HG02840 (cell line): ENCODE measurements at regions not wholly inside any gene's neighbourhood (a gene's known extent, or its start where the extent isn't known, plus 50 kb on each side); places are given as distances from the start of the nearest gene placed in this dataset.
"Not testable (repeated sequence)": the region's sequence is repeated elsewhere in the genome, so short reads cannot be mapped to it uniquely, and the experiment has no call there.

Experiments used
- ATAC-seq: cut with Tn5 transposase; IDR thresholded peaks from one replicate; pipeline ENCODE4 v1.9.1; 2021; ENCODE audit warnings: mild to moderate bottlenecking, moderate library complexity, moderate number of reproducible peaks; ENCODE audit not compliant: unreplicated experiment, low FRiP score

DNA sequence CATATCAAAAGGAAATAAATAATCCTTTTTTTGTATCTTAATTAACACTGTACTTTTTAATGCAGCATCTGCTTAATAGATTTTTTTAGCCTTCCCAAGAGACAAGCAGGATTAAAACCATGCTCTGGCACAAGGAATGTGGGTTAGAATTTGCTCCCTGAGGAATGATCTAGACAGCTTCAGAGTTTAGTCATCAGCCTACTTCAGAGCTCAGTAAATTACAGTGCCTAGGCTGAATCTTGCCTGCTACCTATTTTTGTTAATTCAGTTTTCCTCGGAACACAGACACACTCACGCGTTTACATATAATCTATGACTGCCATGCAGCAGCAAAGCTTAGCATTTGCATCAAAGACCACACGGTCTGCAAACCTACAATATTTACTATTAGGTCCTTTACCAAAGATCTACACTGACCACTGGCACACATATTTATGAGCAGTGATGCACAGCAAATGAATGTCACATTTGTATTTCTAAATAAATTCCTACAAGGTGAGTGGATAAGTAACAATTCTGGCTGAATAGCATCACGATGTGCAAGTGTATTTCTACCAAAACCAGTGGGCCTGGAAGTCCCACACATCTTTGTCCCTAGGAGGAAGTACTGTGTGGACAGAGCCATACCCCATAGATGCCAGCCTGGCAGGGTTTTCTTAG, 309.8 kb upstream of the TMEM132C start:
- no peak for ATAC-seq

DNA sequence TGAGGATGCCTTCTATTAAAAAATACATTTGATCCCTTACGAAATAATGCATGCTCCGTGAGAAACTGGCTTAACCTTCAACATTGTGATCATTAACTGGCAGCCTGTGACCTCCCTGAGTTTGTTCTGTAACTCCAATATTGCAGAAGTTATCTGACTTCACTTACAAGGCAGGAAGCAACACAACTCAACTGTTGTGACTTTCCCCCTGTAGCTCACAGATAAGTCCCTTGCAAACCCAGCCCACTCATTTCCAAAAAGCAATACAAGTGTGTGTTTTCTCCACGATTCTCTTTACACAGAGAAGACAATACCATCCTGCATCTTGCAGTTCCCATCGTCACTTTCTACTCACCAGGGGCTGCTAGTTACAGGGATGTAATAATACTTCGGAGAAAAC, 304.7 kb upstream of the TMEM132C start:
- no peak for ATAC-seq

DNA sequence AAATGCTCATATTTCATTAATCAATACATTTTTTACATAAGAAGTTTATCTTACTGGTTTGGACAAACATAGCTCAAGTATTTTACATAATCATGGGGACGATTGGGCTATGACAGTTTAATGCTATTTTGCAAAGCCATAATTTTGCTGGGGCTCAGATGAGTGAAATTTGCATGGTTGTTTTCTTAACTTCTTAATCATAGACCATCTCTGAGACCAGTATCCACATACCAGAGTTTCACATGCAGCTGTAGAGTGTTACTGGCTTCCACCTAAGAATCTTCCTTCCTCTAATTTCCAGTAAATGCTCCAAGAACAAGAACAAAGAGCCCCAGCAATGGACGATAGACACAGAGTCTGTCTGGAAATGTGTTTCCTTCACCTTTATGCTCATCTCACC, 303.0 kb upstream of the TMEM132C start:
- ATAC-seq, result no peak

DNA sequence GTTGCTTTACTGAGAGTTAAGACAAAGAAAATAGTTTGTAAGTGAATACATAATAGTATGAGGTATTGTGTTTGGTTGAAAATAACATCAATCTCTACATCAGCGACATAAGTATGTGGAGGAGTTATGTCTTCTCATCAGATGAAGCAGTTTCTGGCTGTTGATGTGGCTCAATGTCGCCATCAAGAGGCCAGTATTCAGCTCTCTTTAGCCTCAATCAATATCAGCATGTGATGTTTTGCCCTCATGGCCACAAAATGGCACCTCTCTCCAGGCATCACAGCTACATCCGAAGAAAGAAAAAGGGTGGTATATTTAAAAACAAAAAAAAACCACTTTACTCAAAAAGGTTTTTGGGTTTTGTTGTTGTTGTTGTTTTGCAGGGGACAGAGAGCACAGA, 302.3 kb upstream of the TMEM132C start:
- ATAC-seq, result no peak

DNA sequence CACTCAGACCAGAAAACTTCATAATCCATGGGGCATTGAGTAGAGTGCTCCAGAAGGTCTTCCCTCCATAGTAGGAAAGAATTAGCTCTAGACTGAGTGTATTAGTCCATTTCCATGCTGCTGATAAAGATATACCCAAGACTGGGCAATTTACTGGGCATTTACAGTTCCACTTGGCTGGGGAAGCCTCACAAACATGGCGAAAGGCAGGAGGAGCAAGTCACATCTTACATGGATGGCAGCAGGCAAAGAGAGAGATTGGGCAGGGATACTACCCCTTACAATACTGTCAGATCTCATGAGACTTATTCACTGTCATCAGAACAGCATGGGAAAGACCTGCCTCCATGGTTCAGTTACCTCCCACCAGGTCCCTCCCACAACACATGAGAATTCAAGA, 300.6 kb upstream of the TMEM132C start:
- no peak for ATAC-seq

DNA sequence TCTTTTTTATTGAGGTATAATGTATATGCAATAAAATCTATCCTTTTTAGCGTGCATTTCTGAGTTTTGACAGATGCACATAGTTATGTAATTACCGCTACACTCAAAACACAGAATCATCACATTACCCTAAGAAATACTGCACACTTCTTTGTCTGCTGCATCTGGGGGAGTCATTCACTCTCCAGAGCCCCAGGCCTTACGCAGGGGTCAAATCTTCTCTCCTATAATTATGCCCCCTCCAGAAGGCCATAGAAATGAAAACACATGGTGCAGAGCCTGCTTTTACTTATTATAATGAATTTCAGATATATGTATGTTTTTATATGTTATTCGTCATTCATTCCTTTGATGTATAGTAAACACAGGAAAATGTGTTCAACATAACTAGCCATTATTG, 296.5 kb upstream of the TMEM132C start:
- no peak for ATAC-seq

DNA sequence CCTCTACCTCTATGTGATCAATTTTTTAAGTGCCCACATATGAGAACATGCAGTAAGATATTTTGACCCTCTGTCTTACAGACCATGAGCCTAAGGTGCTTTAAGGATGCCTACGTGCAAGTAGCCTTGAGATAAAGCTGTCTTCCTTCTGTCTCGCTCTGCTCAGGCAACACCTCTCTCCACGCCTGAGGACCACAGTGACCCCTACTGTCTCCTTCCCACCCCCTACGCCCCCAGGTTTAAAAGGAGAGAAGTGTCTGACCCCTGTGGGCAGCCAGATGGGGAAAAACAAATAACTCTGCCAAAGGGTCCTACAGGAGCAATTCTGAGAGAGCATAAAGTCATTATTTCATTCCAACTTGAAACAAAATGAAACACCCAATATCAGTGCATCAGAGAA, 286.4 kb upstream of the TMEM132C start:
- ATAC-seq, result no peak

DNA sequence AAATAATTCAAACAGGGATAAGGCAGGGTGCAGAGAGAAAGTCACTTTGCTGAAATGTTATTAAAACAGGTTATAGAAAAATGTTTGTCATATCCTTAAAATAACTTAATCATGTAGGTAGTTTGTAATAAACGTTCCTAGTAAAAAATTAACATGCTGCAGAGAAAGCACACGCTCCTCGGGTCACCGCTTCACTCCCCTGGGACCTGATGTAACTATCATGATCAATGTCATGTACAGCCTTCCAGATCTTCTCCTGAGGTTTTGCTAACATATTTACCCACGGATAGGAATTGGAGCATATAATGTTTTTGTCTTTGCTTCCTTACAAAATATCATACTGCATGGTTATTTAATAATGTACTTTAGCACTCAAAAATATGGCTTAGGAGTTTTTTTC, 285.1 kb upstream of the TMEM132C start:
- ATAC-seq, result no peak

DNA sequence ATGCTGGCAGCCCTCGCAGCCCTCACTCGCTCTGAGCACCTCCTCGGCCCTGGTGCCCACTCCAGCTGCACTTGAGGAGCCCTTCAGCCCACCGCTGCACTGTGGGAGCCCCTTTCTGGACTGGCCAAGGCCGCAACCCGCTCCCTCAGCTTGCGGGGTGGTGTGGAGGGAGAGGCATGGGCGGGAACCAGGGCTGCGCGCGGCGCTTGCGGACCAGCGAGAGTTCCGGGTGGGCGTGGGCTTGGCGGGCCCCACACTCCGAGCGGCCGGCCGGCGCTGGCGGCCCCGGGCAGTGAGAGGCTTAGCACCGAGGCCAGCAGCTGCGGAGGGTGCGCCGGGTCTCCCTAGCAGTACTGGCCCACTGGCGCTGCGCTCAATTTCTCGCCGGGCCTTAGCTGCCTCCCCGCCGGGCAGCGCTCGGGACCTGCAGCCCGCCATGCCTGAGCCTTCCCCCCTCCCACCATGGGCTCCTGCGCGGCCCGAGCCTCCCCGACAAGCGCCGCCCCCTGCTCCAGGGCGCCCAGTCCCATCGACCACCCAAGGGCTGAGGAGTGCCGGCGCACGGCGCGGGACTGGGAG, 283.7 kb upstream of the TMEM132C start:
- not testable (repeated sequence) for ATAC-seq

DNA sequence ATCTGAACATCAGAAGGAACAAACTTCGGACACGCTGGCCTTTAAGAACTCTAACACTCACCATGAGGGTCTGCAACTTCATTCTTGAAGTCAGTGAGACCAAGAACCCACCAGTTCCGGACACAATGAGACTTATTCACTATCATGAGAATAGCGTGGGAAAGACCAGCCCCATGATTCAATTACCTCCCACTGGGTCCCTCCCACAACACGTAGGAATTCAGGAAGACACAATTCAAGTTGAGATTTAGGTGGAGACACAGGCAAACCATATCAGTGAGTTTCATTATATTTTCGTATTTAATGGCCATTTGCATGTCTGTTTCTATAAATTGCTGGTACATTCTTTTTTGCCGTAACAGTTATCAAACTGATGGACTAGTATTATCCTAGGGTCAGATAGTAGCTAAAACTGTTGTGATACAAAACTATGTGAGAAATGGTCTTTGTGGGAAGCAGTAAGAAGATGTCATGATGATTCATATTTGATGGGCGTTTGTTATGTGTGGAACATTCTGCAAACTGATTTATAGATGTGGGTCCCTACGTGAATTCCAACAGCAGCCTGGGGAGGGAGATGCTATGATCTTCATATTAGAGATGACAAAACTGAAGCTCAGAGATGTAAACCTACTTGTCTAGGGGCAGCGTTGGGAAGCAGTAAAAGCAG, 282.4 kb upstream of the TMEM132C start:
- ATAC-seq, result no peak

DNA sequence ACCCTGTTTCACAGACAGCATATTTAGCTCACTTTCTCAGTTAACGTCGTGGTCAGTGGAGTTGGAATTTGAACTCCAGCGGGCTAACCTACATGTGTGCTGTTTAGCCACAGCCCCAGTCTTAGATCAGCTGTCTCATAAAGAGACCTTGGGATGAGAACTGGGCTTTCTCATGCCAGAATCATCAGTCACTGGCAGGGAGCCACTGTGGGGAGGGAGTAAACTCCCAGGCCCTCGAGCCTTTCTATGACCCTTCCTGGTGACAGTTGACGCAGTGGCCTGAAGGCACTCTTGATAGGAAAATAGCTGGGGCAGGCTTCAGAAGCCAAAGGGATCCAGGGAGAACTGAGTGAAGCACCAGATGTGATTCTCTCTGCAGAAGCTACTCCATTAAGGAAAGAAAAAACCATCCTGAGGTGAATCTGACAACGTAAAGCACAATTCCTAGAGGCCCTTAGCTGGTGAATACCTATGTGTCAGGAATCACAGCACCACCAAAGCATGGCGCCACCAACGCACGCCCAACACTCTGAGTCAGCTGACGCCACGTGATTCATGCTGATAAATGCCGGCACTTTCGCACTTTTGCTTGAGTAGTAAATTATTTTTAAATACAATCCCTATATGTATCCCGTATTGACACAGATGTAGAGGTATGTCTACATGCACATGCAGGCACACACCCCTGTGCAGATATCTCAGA, 279.6 kb upstream of the TMEM132C start:
- no peak for ATAC-seq

DNA sequence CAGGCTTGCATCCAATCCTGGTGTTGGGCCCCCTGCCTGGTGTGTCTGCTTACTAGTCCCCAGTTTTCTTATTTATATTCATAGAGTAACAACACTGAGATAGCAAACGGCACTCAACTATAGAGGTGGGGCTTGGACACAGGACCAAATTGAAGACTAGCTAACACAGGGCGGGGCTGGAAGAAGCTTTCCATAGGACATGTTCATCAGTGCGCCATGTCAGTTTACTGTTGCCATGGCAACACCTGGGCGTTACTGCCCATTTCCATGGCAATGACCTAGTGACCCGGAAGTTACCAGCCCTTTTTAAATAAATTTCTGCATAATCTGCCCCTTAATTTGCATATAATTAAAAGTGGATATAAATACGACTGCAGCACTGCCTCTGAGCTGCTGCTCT, 275.5 kb upstream of the TMEM132C start:
- ATAC-seq, result no peak

DNA sequence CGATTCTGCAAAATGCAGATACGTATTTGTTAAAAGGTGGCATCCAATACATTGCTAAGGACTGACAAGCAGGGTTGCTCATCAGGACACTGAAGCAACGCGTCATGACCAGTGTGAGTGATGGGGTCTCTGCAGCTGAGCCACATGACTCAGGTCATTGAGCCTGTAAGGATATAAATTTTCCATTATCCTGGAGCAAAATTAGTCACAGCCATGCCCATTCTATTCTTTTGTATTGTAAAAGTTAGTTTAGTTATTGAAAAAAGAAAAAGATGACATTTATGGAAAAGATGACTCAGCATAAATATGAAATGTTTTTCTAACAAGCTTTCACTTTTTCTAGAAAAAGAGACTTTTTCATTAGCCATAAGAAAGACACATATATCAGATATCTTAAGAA, 268.0 kb upstream of the TMEM132C start:
- ATAC-seq, result no peak

DNA sequence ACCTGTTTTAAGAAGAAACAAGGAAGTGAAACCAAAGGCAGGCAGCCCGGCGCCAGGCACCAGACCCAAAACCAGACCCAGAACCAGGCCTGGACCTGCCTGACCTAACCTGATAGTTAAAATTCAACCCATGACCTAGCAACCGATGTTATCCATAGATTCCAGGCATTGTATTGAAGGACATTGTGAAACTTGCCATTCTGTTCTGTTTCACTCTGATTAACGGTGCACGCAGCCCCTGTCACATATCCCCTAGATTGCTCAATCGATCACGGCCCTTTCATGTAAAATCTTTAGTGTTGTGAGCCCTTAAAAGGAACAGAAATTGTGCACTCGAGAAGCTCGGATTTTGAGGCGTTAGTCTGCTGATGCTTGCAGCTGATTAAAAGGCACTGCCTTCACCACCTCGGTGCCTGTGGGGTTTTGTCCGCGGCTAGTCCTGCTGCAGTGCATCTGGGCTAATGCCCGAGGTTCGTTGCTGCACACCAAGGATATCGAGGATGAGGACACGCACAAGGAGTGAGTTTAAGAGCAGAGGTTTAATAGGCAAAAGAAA, 262.5 kb upstream of the TMEM132C start:
- no peak for ATAC-seq

DNA sequence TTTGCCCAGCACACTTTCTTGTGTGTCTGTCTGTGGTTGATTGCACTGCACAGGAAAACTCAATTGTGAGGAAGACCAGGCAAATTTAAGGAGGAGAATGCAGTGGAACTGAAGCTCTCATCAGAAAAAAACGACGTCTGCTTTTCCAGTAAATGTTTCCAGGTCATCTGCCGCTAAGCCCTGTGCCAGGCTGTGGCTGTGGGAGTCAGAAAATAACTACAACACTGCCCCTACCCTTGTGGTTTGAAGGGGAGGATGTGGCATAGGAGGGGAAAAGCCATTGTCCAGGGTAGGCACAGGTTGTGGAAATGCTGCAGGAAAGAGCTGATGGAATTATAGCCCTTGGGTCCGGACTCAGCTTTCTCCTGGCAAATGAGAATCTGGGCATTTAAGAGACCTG, 259.7 kb upstream of the TMEM132C start:
- ATAC-seq, result no peak

DNA sequence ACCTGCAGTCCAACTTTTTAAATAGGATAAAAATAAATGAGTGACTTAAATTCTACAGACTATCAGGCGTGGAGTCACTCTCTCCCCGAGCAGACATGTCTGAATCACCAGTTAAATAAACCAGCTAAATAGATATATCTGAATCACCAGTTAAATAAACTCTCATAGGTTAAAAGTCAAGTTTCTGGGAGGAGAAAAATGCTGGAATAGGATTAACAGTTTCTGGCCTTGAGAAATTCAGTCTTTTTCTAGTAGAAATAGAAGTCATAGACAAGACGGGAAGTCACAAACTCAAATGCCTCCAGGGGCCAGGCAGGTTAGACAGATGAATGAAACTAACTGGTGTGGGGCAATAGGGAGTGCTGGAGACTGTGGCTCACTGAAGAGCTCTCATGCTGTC, 258.6 kb upstream of the TMEM132C start:
- no peak for ATAC-seq

DNA sequence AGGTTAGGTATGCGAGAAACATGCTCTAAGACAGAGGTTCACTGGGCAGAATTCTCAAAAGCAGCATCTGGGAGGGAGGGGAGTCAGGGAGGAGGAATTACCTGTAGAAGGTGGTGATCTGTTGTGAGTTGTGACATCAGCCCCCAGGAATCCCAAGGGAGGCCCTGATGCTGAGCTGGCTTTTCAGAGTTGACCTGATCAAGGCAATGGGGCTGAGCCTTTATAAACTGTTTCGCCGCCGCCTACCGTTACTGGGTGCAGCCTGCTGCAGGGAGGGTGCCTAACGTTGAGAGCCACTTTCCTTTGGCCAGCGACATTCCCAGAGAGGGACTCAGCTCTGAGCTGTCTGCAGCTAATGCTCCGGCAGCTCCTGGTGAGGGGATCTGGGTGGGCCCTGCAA, 257.9 kb upstream of the TMEM132C start:
- no peak for ATAC-seq

DNA sequence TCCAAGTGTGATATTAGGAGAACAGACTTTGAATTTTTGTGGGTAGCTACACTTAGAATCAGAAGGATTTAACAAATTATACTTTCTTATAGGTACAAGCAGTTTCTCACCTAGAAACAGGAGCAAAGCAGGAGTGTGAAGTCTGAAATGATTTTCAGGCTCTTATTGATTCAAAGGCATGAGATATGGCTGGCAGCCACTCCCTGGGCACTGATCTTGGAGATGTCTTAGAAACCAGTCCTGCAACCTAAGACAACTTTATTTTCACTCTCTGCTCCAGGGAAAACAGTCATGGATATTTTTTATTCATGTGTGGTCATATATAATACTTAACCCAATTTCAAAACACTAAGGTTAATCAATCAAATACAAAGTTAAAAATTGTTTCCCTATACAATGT, 254.9 kb upstream of the TMEM132C start:
- ATAC-seq, result no peak

DNA sequence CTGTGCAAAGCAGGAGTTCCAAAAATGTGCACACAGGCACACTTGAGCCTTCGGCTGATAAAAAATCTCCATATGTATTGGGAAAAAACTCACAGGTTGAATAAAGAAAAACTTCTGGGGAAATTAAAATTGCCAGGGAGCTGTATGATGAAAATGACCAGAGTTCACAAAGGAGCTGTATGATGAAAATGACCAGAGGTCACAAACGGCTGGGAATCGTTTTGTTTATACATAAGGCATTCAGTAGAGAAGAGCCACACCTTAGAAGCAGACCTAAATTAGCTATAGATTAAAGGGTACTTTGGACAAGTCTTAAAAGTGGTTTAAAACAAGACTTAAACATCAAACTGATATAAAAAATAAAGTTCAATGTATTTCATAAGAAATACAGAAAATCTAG, 251.7 kb upstream of the TMEM132C start:
- ATAC-seq, result no peak

DNA sequence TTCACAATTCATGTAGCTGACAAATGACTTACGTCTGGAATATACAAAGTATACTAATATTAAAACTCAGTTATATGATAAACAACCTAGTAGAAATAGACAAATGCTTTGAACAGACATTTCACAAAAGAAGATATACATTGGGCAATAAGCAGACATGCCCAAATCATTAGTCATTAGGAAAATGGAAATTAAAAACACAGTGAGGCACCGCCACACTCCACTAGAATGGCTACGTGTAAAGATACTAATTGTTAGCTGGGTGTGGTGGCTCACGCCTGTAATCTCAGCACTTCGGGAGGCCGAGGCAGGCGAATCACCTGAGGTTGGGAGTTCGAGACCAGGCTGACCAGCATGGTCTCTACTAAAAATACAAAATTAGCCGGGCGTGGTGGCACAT, 248.9 kb upstream of the TMEM132C start:
- ATAC-seq, result no peak

DNA sequence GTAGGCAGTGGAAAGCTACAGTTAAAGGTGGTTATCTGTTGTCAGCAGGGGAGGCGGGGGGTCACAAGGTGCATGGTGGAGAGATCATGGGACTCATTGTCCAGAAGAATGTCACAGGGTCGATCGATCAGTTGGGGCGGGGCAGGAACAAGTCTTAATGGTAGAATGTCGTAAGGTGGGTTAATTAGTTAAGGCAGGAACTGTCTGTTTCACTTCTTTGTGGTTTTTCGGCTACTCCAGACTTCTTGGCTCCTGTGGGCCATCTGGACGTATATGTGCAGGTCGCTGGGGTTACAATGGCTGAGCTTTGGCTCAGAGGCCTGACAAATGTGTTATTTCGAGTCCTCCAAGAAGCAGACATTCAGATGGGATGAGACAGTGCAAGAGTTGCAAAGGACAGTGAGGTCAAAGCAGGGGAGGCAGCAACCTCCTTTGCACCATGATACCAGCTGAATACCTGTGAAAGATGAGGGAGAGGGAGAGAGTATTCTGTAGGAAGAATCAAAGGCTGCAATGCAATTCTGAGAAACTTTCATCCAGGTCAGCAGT, 246.9 kb upstream of the TMEM132C start:
- ATAC-seq, result no peak
